A549 (cell line): ENCODE measurements at regions not wholly inside any gene's neighbourhood (a gene's known extent, or its start where the extent isn't known, plus 50 kb on each side); places are given as distances from the start of the nearest gene placed in this dataset.

Experiments used
- EHMT2 ChIP-seq: fragments of 200-600 bp; sonication (generic); IDR thresholded peaks from 2 replicates; pipeline ENCODE4 v1.6.1; 2016; ENCODE audit warnings: antibody characterized with exemption, low read depth, mild to moderate bottlenecking, moderate library complexity
- EP300 ChIP-seq, 2 experiments: fragments of >200 bp; sonication (Bioruptor Twin); formaldehyde crosslinking; IDR thresholded peaks; 2 replicates in 1 of 2; 3 replicates in 1 of 2; pipeline ENCODE4 v1.6.1; 2016 to 2017
- MAX ChIP-seq: IDR thresholded peaks from 2 replicates; pipeline ENCODE4 v1.6.1; 2012
- NFE2L2 ChIP-seq: fragments of 150-350 bp; conservative IDR thresholded peaks from 2 replicates; pipeline ENCODE4 v1.6.1; 2014; ENCODE audit warnings: low read length
- ZNF302 ChIP-seq: fragments of 250-450 bp; sonication (Bioruptor Pico); IDR thresholded peaks from 2 replicates; pipeline ENCODE4 v1.9.0; 2021; ENCODE audit warnings: inconsistent platforms, mild to moderate bottlenecking, moderate library complexity
- TF ChIP-seq, protein P1 (sequence below): fragments of >200 bp; sonication (Bioruptor Twin); formaldehyde crosslinking; IDR thresholded peaks from 3 replicates; pipeline ENCODE4 v1.5.1; 2016

DNA sequence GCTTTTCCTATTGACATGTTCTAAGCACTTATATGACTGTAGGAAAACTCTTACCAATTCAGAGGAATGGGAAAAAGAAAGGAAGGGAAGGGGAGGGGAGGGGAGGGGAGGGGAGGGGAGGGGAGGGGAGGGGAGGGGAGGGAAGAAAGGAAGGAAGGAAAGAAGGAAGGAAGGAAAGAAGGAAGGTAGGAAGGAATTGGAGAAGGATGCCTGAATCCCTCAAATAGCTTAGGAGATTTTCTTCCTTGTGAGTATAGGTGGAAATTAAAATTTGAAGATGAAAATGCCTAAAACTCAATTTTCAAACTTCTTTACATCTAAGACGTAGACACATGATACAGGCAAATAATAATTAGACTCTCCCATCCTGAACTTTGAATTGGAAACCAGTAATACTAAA lies 463.1 kb downstream of the SATB2 start:
- no peak for TF ChIP-seq EHMT2
- TF ChIP-seq, protein P1, sequence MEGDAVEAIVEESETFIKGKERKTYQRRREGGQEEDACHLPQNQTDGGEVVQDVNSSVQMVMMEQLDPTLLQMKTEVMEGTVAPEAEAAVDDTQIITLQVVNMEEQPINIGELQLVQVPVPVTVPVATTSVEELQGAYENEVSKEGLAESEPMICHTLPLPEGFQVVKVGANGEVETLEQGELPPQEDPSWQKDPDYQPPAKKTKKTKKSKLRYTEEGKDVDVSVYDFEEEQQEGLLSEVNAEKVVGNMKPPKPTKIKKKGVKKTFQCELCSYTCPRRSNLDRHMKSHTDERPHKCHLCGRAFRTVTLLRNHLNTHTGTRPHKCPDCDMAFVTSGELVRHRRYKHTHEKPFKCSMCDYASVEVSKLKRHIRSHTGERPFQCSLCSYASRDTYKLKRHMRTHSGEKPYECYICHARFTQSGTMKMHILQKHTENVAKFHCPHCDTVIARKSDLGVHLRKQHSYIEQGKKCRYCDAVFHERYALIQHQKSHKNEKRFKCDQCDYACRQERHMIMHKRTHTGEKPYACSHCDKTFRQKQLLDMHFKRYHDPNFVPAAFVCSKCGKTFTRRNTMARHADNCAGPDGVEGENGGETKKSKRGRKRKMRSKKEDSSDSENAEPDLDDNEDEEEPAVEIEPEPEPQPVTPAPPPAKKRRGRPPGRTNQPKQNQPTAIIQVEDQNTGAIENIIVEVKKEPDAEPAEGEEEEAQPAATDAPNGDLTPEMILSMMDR, result no peak
- TF ChIP-seq EP300 (IDR thresholded peaks at IDR 0.05), result no peak
- no peak for TF ChIP-seq NFE2L2
- TF ChIP-seq ZNF302 (CRISPR knock-in tag), result no peak
- TF ChIP-seq MAX, result no peak
